GM18909 (cell line): ENCODE measurements at regions not wholly inside any gene's neighbourhood (a gene's known extent, or its start where the extent isn't known, plus 50 kb on each side); places are given as distances from the start of the nearest gene placed in this dataset.
"Not testable (repeated sequence)": the region's sequence is repeated elsewhere in the genome, so short reads cannot be mapped to it uniquely, and the experiment has no call there.

ENCODE experiments used
- ATAC-seq: cut with Tn5 transposase; IDR thresholded peaks from one replicate; pipeline ENCODE4 v1.9.1; 2021; ENCODE audit warnings: mild to moderate bottlenecking; ENCODE audit not compliant: unreplicated experiment, poor library complexity

- ATAC-seq = not testable (repeated sequence)
Observed at GRCh38 chr6:85908120-85908519, 265.4 kb upstream of the SYNCRIP start.

GRCh38 chr6:85892346-85892745, 249.7 kb upstream of the SYNCRIP start:
- ATAC-seq = no peak

GRCh38 chr6:85887461-85887860, 244.8 kb upstream of the SYNCRIP start:
- no peak for ATAC-seq

- no peak for ATAC-seq
Observed at GRCh38 chr6:85868685-85869084, 226.0 kb upstream of the SYNCRIP start.

GRCh38 chr6:85867595-85867994, 224.9 kb upstream of the SYNCRIP start:
- ATAC-seq = no peak

- no peak for ATAC-seq
Observed at GRCh38 chr6:85866758-85867401, 224.2 kb upstream of the SYNCRIP start.

GRCh38 chr6:85866370-85866730, 223.7 kb upstream of the SYNCRIP start:
- no peak for ATAC-seq

GRCh38 chr6:85865420-85866369, 223.0 kb upstream of the SYNCRIP start:
- peak; percentile 84 for ATAC-seq

- no peak for ATAC-seq
Observed at GRCh38 chr6:85864453-85865401, 222.0 kb upstream of the SYNCRIP start.

GRCh38 chr6:85856235-85856634, 213.5 kb upstream of the SYNCRIP start:
- no peak for ATAC-seq

- not testable (repeated sequence) for ATAC-seq
Observed at GRCh38 chr6:85838351-85839119, 195.8 kb upstream of the SYNCRIP start.

- no peak for ATAC-seq
Observed at GRCh38 chr6:85828973-85829372, 186.3 kb upstream of the SYNCRIP start.

GRCh38 chr6:85826997-85827396, 184.3 kb upstream of the SYNCRIP start:
- ATAC-seq = no peak

- ATAC-seq = no peak
Observed at GRCh38 chr6:85824329-85824728, 181.6 kb upstream of the SYNCRIP start.

- no peak for ATAC-seq
Observed at GRCh38 chr6:85810558-85810957, 167.9 kb upstream of the SYNCRIP start.

- ATAC-seq = no peak
Observed at GRCh38 chr6:85803721-85804120, 161.0 kb upstream of the SYNCRIP start.

- ATAC-seq = no peak
Observed at GRCh38 chr6:85802162-85802561, 159.5 kb upstream of the SYNCRIP start.

GRCh38 chr6:85798931-85799652, 156.4 kb upstream of the SYNCRIP start:
- ATAC-seq = no peak

- no peak for ATAC-seq
Observed at GRCh38 chr6:85797993-85798392, 155.3 kb upstream of the SYNCRIP start.
